ENCODE measurements at regions not wholly inside any gene's neighbourhood (a gene's known extent, or its start where the extent isn't known, plus 50 kb on each side); places are given as distances from the start of the nearest gene placed in this dataset.

- no peak for DNase-seq (ENCODE audit: low read depth)
- no peak for TF ChIP-seq CTCF (IDR thresholded peaks at IDR 0.05; ENCODE audit: insufficient read depth, low read length, poor library complexity, severe bottlenecking)
- Histone ChIP-seq H3K36me3 (ENCODE audit: control insufficient read depth, insufficient read depth, low read length) (no peaks in the 10 kb centered on the region), H3K27me3 (ENCODE audit: control insufficient read depth, insufficient read depth, low read length) (no peaks in the 10 kb centered on the region), H3K4me3 (ENCODE audit: low read depth, low read length) (no peak overlapping the region)
Measured at GRCh38 chr6:78031228-78031627, 378.4 kb downstream of the MEI4 start.

- Histone ChIP-seq H3K27me3 (ENCODE audit: control insufficient read depth, insufficient read depth, low read length) (no peaks in the 10 kb centered on the region), H3K36me3 (ENCODE audit: control insufficient read depth, insufficient read depth, low read length) (no peaks in the 10 kb centered on the region), H3K4me3 (ENCODE audit: low read depth, low read length) (no peak overlapping the region)
- no peak for DNase-seq (ENCODE audit: low read depth)
- TF ChIP-seq CTCF (IDR thresholded peaks at IDR 0.05; ENCODE audit: insufficient read depth, low read length, poor library complexity, severe bottlenecking), result no peak
Measured at GRCh38 chr6:78059171-78059570, 406.3 kb downstream of the MEI4 start.

GRCh38 chr6:78062993-78063392 is 410.2 kb downstream of the MEI4 start:
- Histone ChIP-seq H3K27me3 (ENCODE audit: control insufficient read depth, insufficient read depth, low read length) (no peaks in the 10 kb centered on the region), H3K36me3 (ENCODE audit: control insufficient read depth, insufficient read depth, low read length) (no peaks in the 10 kb centered on the region), H3K4me3 (ENCODE audit: low read depth, low read length) (no peak overlapping the region)
- TF ChIP-seq CTCF (IDR thresholded peaks at IDR 0.05; ENCODE audit: insufficient read depth, low read length, poor library complexity, severe bottlenecking), result no peak
- DNase-seq (ENCODE audit: low read depth), result no peak

- Histone ChIP-seq H3K36me3 (ENCODE audit: control insufficient read depth, insufficient read depth, low read length) (no peaks in the 10 kb centered on the region), H3K27me3 (ENCODE audit: control insufficient read depth, insufficient read depth, low read length) (no peaks in the 10 kb centered on the region), H3K4me3 (ENCODE audit: low read depth, low read length) (no peak overlapping the region)
- no peak for TF ChIP-seq CTCF (IDR thresholded peaks at IDR 0.05; ENCODE audit: insufficient read depth, low read length, poor library complexity, severe bottlenecking)
- DNase-seq (ENCODE audit: low read depth), result no peak
Measured at GRCh38 chr6:78076371-78076770, 423.5 kb downstream of the MEI4 start.

GRCh38 chr6:78089531-78089930 is 436.7 kb downstream of the MEI4 start:
- no peak for DNase-seq (ENCODE audit: low read depth)
- TF ChIP-seq CTCF (IDR thresholded peaks at IDR 0.05; ENCODE audit: insufficient read depth, low read length, poor library complexity, severe bottlenecking), result no peak
- Histone ChIP-seq H3K4me3 (ENCODE audit: low read depth, low read length) (no peak overlapping the region), H3K36me3 (ENCODE audit: control insufficient read depth, insufficient read depth, low read length) (no peaks in the 10 kb centered on the region), H3K27me3 (ENCODE audit: control insufficient read depth, insufficient read depth, low read length) (no peaks in the 10 kb centered on the region)

- TF ChIP-seq CTCF (IDR thresholded peaks at IDR 0.05; ENCODE audit: insufficient read depth, low read length, poor library complexity, severe bottlenecking), result no peak
- no peaks in the 10 kb centered on the region for H3K36me3 ChIP-seq (ENCODE audit: control insufficient read depth, insufficient read depth, low read length)
- H3K4me3 ChIP-seq (ENCODE audit: low read depth, low read length), result no peak overlapping the region
- no peaks in the 10 kb centered on the region for H3K27me3 ChIP-seq (ENCODE audit: control insufficient read depth, insufficient read depth, low read length)
- no peak for DNase-seq (ENCODE audit: low read depth)
Measured at GRCh38 chr6:78093906-78094305, 441.1 kb downstream of the MEI4 start.
